H1 (cell line): ENCODE measurements at regions not wholly inside any gene's neighbourhood (a gene's known extent, or its start where the extent isn't known, plus 50 kb on each side); places are given as distances from the start of the nearest gene placed in this dataset.

Experiments used
- CTCF ChIP-seq, 3 experiments: IDR thresholded peaks; 1 replicate in 2 of 3; 2 replicates in 1 of 3; pipeline versions ENCODE4 v1.5.1 to v1.6.1; 2011; ENCODE audit warnings: low read length in 3 of 3, mild to moderate bottlenecking in 3 of 3, inconsistent platforms in 2 of 3, low read depth in 1 of 3, moderate library complexity in 1 of 3; ENCODE audit not compliant: insufficient read depth in 1 of 3; ENCODE audit errors: control extremely low read depth in 1 of 3
- EZH2 ChIP-seq: fragments of 200-600 bp; sonication (generic); IDR thresholded peaks from 2 replicates; pipeline ENCODE4 v1.7.1; 2012; ENCODE audit warnings: low read depth, mild to moderate bottlenecking, moderate library complexity, low read length, inconsistent platforms; ENCODE audit not compliant: severe bottlenecking
- POLR2A ChIP-seq, 2 experiments: IDR thresholded peaks; 1 replicate in 1 of 2; 2 replicates in 1 of 2; pipeline ENCODE4 v1.6.1; 2011; ENCODE audit warnings: low read depth in 2 of 2, low read length in 2 of 2, mild to moderate bottlenecking in 2 of 2; ENCODE audit errors: control extremely low read depth in 1 of 2
- SIX5 ChIP-seq: IDR thresholded peaks from 2 replicates; pipeline ENCODE4 v1.6.1; 2011; ENCODE audit warnings: mild to moderate bottlenecking, low read depth, low read length

GRCh38 chr6:112752305-112752704 lies 405.2 kb downstream of the RFPL4B start:
- TF ChIP-seq POLR2A (IDR thresholded peaks at IDR 0.05; ENCODE audit: control extremely low read depth in 1 of 2, low read depth in 2 of 2, low read length in 2 of 2) (no peak), EZH2 (no peak), SIX5 (no peak), CTCF (IDR thresholded peaks at IDR 0.05; ENCODE audit: control extremely low read depth in 1 of 3, insufficient read depth in 1 of 3, low read depth in 1 of 3, low read length in 3 of 3) (no peak)
